Thoracic aorta (tissue), 2 donors: ENCODE measurements at regions not wholly inside any gene's neighbourhood (a gene's known extent, or its start where the extent isn't known, plus 50 kb on each side); places are given as distances from the start of the nearest gene placed in this dataset.

Experiments
- ATAC-seq: fragments of 150-250 bp; one replicate; pipeline ENCODE4 v1.8.0; 2017; ENCODE audit warnings: low read depth; ENCODE audit not compliant: insufficient number of reproducible peaks, low FRiP score
- DNase-seq: peaks from one replicate; pipeline ENCODE4 v3.0.0-alpha.2; 2020; ENCODE audit warnings: low spot score
- H3K27ac ChIP-seq, 2 donors: fragments of 200-600 bp; sonication (generic); 1 replicate in 1 of 2; 2 replicates in 1 of 2; pipeline ENCODE4 v1.5.1; 2016; ENCODE audit warnings: mild to moderate bottlenecking in 2 of 2, moderate library complexity in 2 of 2
- H3K27me3 ChIP-seq: fragments of 200-600 bp; sonication (generic); replicated peaks from 2 replicates; pipeline ENCODE4 v1.6.0; 2016; ENCODE audit warnings: mild to moderate bottlenecking; ENCODE audit not compliant: insufficient read depth
- H3K36me3 ChIP-seq: fragments of 200-600 bp; sonication (generic); one replicate; pipeline ENCODE4 v1.5.1; 2016
- H3K4me1 ChIP-seq, 2 donors: fragments of 200-600 bp; sonication (generic); 1 replicate in 1 of 2; 2 replicates in 1 of 2; pipeline versions ENCODE4 v1.5.1 to v1.6.0; 2016; ENCODE audit warnings: low read depth in 2 of 2, mild to moderate bottlenecking in 1 of 2; ENCODE audit not compliant: control insufficient read depth in 1 of 2
- H3K4me3 ChIP-seq: fragments of 200-600 bp; sonication (generic); 2 replicates; pipeline ENCODE4 v1.5.1; 2016; ENCODE audit warnings: mild to moderate bottlenecking
- H3K9me3 ChIP-seq: fragments of 200-600 bp; sonication (generic); 2 replicates; pipeline ENCODE4 v1.5.1; 2016
- TF ChIP-seq, protein P1 (sequence below): fragments of 200-600 bp; sonication (generic); IDR thresholded peaks from one replicate; pipeline ENCODE4 v1.5.1; 2019; ENCODE audit warnings: antibody characterized with exemption

DNA sequence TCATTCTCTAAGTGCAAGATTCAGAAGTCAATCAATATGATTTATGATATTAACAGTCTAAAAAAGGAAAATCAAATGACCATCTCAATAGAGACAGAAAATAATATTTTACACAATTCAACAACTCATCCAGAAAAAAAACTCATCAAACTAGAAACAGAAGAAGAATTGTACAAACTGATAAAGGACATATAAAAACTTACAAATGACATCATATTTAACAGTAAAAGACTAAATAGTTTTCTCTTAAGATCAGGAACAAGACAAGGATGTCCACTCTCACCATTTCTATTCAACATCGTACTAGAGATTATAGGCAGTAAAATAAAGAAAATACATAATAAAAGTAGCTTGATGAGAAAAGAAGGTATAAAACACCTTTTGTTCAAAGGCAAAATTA, 527.3 kb downstream of the DACH1 start:
- DNase-seq (no peak), ATAC-seq (no peak)
- Histone ChIP-seq H3K27me3 (no peaks in the 10 kb centered on the region), H3K36me3 (no peaks in the 10 kb centered on the region), H3K4me1 (no peaks in the 10 kb centered on the region), H3K27ac (no peak overlapping the region), H3K4me3 (no peak overlapping the region), H3K9me3 (no peaks in the 10 kb centered on the region)
- TF ChIP-seq, protein P1, sequence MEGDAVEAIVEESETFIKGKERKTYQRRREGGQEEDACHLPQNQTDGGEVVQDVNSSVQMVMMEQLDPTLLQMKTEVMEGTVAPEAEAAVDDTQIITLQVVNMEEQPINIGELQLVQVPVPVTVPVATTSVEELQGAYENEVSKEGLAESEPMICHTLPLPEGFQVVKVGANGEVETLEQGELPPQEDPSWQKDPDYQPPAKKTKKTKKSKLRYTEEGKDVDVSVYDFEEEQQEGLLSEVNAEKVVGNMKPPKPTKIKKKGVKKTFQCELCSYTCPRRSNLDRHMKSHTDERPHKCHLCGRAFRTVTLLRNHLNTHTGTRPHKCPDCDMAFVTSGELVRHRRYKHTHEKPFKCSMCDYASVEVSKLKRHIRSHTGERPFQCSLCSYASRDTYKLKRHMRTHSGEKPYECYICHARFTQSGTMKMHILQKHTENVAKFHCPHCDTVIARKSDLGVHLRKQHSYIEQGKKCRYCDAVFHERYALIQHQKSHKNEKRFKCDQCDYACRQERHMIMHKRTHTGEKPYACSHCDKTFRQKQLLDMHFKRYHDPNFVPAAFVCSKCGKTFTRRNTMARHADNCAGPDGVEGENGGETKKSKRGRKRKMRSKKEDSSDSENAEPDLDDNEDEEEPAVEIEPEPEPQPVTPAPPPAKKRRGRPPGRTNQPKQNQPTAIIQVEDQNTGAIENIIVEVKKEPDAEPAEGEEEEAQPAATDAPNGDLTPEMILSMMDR = no peak

GRCh38 chr13:71339005-71339404, 528.0 kb downstream of the DACH1 start:
- DNase-seq (no peak), ATAC-seq (no peak)
- Histone ChIP-seq H3K4me3 (no peak overlapping the region), H3K27ac (no peak overlapping the region), H3K36me3 (no peaks in the 10 kb centered on the region), H3K9me3 (no peaks in the 10 kb centered on the region), H3K27me3 (no peaks in the 10 kb centered on the region), H3K4me1 (no peaks in the 10 kb centered on the region)
- TF ChIP-seq, protein P1 = no peak

DNA sequence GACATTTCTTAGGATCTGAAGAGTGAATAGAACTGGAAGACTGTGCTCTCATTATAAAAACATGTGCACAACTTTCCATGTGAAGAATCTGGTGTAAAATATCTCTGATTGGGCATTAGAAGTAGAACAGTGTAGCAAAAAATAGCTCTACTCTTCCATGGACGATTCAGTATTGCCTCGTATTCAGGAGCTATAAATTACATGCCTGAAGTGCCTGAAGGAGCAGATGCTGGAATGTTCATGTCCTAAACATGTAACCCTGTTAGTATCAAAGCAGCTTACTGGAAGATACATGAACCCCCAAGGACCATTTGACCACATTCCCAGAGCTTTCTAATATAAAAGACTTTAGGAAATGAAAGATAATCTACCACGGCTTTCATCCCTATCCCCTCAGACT, 528.9 kb downstream of the DACH1 start:
- H3K4me1 ChIP-seq = no peaks in the 10 kb centered on the region
- H3K27me3 ChIP-seq = no peaks in the 10 kb centered on the region
- H3K4me3 ChIP-seq = no peak overlapping the region
- no peaks in the 10 kb centered on the region for H3K9me3 ChIP-seq
- H3K27ac ChIP-seq = no peak overlapping the region
- DNase-seq = no peak
- TF ChIP-seq, protein P1 = no peak
- no peak for ATAC-seq
- H3K36me3 ChIP-seq = no peaks in the 10 kb centered on the region

GRCh38 chr13:71327266-71327665, 539.7 kb downstream of the DACH1 start:
- Histone ChIP-seq H3K36me3 (no peaks in the 10 kb centered on the region), H3K27ac (no peak overlapping the region), H3K4me1 (no peaks in the 10 kb centered on the region), H3K9me3 (no peaks in the 10 kb centered on the region), H3K27me3 (no peaks in the 10 kb centered on the region), H3K4me3 (no peak overlapping the region)
- DNase-seq (no peak), ATAC-seq (no peak)
- TF ChIP-seq, protein P1 = no peak

DNA sequence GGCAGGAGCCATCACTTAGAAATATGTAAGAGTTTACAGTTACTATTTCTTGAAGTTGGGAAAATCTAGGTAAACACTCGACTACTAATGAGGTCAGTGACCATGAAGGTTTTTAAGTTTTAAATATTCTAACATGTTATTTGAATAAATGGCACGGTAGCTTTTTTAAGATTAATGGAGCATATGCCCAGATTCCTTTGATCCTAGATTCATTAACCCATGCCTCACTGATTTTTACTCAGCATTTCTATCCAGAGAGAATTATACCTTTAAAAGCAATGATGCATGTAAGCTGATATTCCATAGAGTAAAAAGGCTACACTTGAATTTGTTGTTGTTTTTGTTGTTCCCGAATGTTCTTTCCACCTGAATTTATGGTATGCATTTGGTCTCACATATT, 541.4 kb downstream of the DACH1 start:
- Histone ChIP-seq H3K4me1 (no peaks in the 10 kb centered on the region), H3K27ac (no peak overlapping the region), H3K4me3 (no peak overlapping the region), H3K27me3 (no peaks in the 10 kb centered on the region), H3K36me3 (no peaks in the 10 kb centered on the region), H3K9me3 (no peaks in the 10 kb centered on the region)
- no peak for DNase-seq
- TF ChIP-seq, protein P1 = no peak
- no peak for ATAC-seq
